ENCODE measurements at regions not wholly inside any gene's neighbourhood (a gene's known extent, or its start where the extent isn't known, plus 50 kb on each side); places are given as distances from the start of the nearest gene placed in this dataset.

GRCh38 chr17:63309021-63309420, 137.1 kb downstream of the CYB561 start:
- in situ Hi-C loops (cut with MboI) (no loop called here), intact Hi-C loops (cut with micrococcal nuclease) (no loop called here)
- no TSS peak for BruUV-seq (replicated peaks)
- DNase-seq (ENCODE audit: extremely low read depth in 1 of 4, low spot score in 3 of 4) (no peak), ATAC-seq (no peak), FAIRE-seq (no peak)
- H3K79me2 ChIP-seq (ENCODE audit: control insufficient read depth, insufficient read depth, low read length), result no peaks in the 10 kb centered on the region
- H3K4me3 ChIP-seq, result no peak overlapping the region
- CTCF ChIA-PET (ENCODE audit: low intra/inter-chr PET ratio), result no interaction called here
- H3K9me1 ChIP-seq (ENCODE audit: control insufficient read depth, insufficient read depth, low read length), result no peaks in the 10 kb centered on the region
- no peaks in the 10 kb centered on the region; a peak in 1 of 5 replicates for H3K27me3 ChIP-seq (ENCODE audit: control insufficient read depth in 2 of 2, insufficient read depth in 2 of 2, low read length in 2 of 2)
- H2AFZ ChIP-seq (ENCODE audit: low read depth, low read length), result no peak overlapping the region
- no peak overlapping the region for H3K9ac ChIP-seq (ENCODE audit: insufficient read depth in 1 of 2, low read depth in 2 of 2, low read length in 2 of 2)
- H3K9me3 ChIP-seq (replicated peaks; ENCODE audit: control insufficient read depth, insufficient read depth, low read depth, low read length), result no peaks in the 10 kb centered on the region
- no peaks in the 10 kb centered on the region for H4K20me1 ChIP-seq (replicated peaks; ENCODE audit: control insufficient read depth, insufficient read depth, low read length)
- H3K36me3 ChIP-seq (ENCODE audit: control insufficient read depth, insufficient read depth, low read length), result no peaks in the 10 kb centered on the region
- H3K4me1 ChIP-seq (replicated peaks in 1 of 2; ENCODE audit: control insufficient read depth in 2 of 2, insufficient read depth in 2 of 2, low read length in 2 of 2), result no peaks in the 10 kb centered on the region
- POLR2A ChIA-PET, result interaction anchor here (1.2 kb wide), 1 partner anchor 13 kb away, joined by 4 read pairs; no protein-coding TSS in a partner anchor
- 11% methylated on average over 2 of the region's 2 CpGs for WGBS (ENCODE audit: insufficient coverage, low coverage, missing lambda C conversion rate)
- no peak overlapping the region for H3K27ac ChIP-seq (ENCODE audit: extremely low read depth, low read depth, low read length)
- no peak overlapping the region for H3K4me2 ChIP-seq (ENCODE audit: insufficient read depth, low read length)
- TF ChIP-seq CREB1 (IDR thresholded peaks at IDR 0.05), result no peak
- no peak for TF ChIP-seq CREB1 (CRISPR knock-in tag; IDR thresholded peaks at IDR 0.05)
- TF ChIP-seq PCBP2 (IDR thresholded peaks at IDR 0.05; ENCODE audit: low read depth, low read length, poor library complexity, severe bottlenecking), result no peak
- TF ChIP-seq TRIM25 (IDR thresholded peaks at IDR 0.05; ENCODE audit: borderline replicate concordance), result no peak
- TF ChIP-seq MEF2A (IDR thresholded peaks at IDR 0.05; ENCODE audit: control insufficient read depth, low read depth, low read length), result no peak
- TF ChIP-seq, protein P1, sequence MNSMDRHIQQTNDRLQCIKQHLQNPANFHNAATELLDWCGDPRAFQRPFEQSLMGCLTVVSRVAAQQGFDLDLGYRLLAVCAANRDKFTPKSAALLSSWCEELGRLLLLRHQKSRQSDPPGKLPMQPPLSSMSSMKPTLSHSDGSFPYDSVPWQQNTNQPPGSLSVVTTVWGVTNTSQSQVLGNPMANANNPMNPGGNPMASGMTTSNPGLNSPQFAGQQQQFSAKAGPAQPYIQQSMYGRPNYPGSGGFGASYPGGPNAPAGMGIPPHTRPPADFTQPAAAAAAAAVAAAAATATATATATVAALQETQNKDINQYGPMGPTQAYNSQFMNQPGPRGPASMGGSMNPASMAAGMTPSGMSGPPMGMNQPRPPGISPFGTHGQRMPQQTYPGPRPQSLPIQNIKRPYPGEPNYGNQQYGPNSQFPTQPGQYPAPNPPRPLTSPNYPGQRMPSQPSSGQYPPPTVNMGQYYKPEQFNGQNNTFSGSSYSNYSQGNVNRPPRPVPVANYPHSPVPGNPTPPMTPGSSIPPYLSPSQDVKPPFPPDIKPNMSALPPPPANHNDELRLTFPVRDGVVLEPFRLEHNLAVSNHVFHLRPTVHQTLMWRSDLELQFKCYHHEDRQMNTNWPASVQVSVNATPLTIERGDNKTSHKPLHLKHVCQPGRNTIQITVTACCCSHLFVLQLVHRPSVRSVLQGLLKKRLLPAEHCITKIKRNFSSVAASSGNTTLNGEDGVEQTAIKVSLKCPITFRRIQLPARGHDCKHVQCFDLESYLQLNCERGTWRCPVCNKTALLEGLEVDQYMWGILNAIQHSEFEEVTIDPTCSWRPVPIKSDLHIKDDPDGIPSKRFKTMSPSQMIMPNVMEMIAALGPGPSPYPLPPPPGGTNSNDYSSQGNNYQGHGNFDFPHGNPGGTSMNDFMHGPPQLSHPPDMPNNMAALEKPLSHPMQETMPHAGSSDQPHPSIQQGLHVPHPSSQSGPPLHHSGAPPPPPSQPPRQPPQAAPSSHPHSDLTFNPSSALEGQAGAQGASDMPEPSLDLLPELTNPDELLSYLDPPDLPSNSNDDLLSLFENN (IDR thresholded peaks at IDR 0.05; ENCODE audit: low read depth in 2 of 2, low read length in 2 of 2), result no peak
- no peak for TF ChIP-seq KAT8 (IDR thresholded peaks at IDR 0.05; ENCODE audit: low read depth)
- no peak for TF ChIP-seq ZNF280A (IDR thresholded peaks at IDR 0.05; ENCODE audit: low read depth, partially characterized antibody)
- no peak for TF ChIP-seq DMBX1 (CRISPR knock-in tag; IDR thresholded peaks at IDR 0.05; ENCODE audit: borderline replicate concordance)
- no peak for TF ChIP-seq EP300 (IDR thresholded peaks at IDR 0.05; ENCODE audit: low read length)
- TF ChIP-seq ILF3 (IDR thresholded peaks at IDR 0.05; ENCODE audit: borderline replicate concordance), result no peak
- TF ChIP-seq, protein P2, sequence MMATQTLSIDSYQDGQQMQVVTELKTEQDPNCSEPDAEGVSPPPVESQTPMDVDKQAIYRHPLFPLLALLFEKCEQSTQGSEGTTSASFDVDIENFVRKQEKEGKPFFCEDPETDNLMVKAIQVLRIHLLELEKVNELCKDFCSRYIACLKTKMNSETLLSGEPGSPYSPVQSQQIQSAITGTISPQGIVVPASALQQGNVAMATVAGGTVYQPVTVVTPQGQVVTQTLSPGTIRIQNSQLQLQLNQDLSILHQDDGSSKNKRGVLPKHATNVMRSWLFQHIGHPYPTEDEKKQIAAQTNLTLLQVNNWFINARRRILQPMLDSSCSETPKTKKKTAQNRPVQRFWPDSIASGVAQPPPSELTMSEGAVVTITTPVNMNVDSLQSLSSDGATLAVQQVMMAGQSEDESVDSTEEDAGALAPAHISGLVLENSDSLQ (IDR thresholded peaks at IDR 0.05), result no peak
